HCT116 (cell line): ENCODE measurements at regions not wholly inside any gene's neighbourhood (a gene's known extent, or its start where the extent isn't known, plus 50 kb on each side); places are given as distances from the start of the nearest gene placed in this dataset.

Experiments used
- ATAC-seq: fragments of 200-7000 bp; cut with Tn5 transposase; 2 replicates; pipeline ENCODE4 v1.9.1; 2020; ENCODE audit warnings: mild to moderate bottlenecking, moderate library complexity
- BruUV-seq: library from RNA; stranded (reverse); fragments of 400-500 nt; replicated peaks from 2 replicates; lab custom pipeline; 2021; lab: Mats Ljungman, UMichigan
- CTCF ChIA-PET: fragments of 300-600 bp; sonication (Branson Sonifier 250); formaldehyde crosslinking; loops from one replicate; lab custom pipeline; 2021; ENCODE audit warnings: antibody characterized with exemption; lab: Charles Lee
- POLR2A ChIA-PET: fragments of 300-600, 350-600 bp; sonication (Branson Sonifier 250); formaldehyde crosslinking; loops from one replicate; lab custom pipeline; 2021; ENCODE audit warnings: antibody characterized with exemption; lab: Charles Lee
- RAD21 ChIA-PET, 2 experiments: fragments of 300-600 bp; sonication (Branson Sonifier 250); formaldehyde crosslinking; loops; one replicate each; lab custom pipeline; 2023; ENCODE audit warnings: low total read pairs in 2 of 2; ENCODE audit not compliant: uncharacterized antibody in 2 of 2, unreplicated experiment in 2 of 2, low non-redundant PET in 1 of 2; lab: Charles Lee
- DNase-seq: peaks from one replicate; pipeline ENCODE4 v3.0.0-alpha.2; 2010; ENCODE audit warnings: low read depth, low spot score
- H2AFZ ChIP-seq: fragments of 200-600 bp; shearing (Covaris generic), sonication (generic); 2 replicates; pipeline ENCODE4 v1.6.1; 2017; ENCODE audit warnings: low read depth, mixed run types, mixed read lengths, antibody characterized with exemption, low read length; ENCODE audit not compliant: poor library complexity, severe bottlenecking
- H3K27ac ChIP-seq: 2 replicates; pipeline ENCODE4 v1.5.1; 2012; ENCODE audit warnings: low read depth, low read length
- H3K27me3 ChIP-seq: fragments of 200-600 bp; sonication (generic); 2 replicates; pipeline ENCODE4 v1.6.1; 2016; ENCODE audit warnings: mixed run types, low read length, mixed read lengths; ENCODE audit not compliant: insufficient read depth
- H3K36me3 ChIP-seq, 2 experiments: fragments of 200-500 bp in 1 of 2; fragments of 200-600 bp in 1 of 2; sonication (Bioruptor generic) in 1 of 2; sonication (generic) in 1 of 2; 2 replicates each; pipeline versions ENCODE4 v1.5.1 to v1.6.1; 2014 to 2016; ENCODE audit warnings: low read length in 2 of 2, inconsistent platforms in 1 of 2, mixed read lengths in 1 of 2, mixed run types in 1 of 2; ENCODE audit not compliant: insufficient read depth in 2 of 2, control insufficient read depth in 1 of 2
- H3K4me1 ChIP-seq, 2 experiments: fragments of 200-600 bp in 1 of 2; sonication (generic) in 1 of 2; 2 replicates each; pipeline versions ENCODE4 v1.5.1 to v1.6.1; 2012 to 2017; ENCODE audit warnings: low read length in 2 of 2, inconsistent platforms in 1 of 2, mild to moderate bottlenecking in 1 of 2, mixed read lengths in 1 of 2, mixed run types in 1 of 2, moderate library complexity in 1 of 2; ENCODE audit not compliant: insufficient read depth in 2 of 2, control insufficient read depth in 1 of 2
- H3K4me2 ChIP-seq: fragments of 200-600 bp; sonication (generic); 2 replicates; pipeline ENCODE4 v1.6.1; 2017; ENCODE audit warnings: mixed run types, low read length, mixed read lengths
- H3K4me3 ChIP-seq, 2 experiments: fragments of 200-600 bp in 1 of 2; sonication (generic) in 1 of 2; replicated peaks in 1 of 2; 2 replicates each; pipeline ENCODE4 v1.5.1; 2011 to 2016; ENCODE audit warnings: low read length in 2 of 2, control low read depth in 1 of 2, low read depth in 1 of 2, mild to moderate bottlenecking in 1 of 2, mixed read lengths in 1 of 2, mixed run types in 1 of 2
- H3K79me2 ChIP-seq: fragments of 200-600 bp; sonication (generic); 2 replicates; pipeline ENCODE4 v1.6.1; 2017; ENCODE audit warnings: mild to moderate bottlenecking, mixed run types, low read length, moderate library complexity, mixed read lengths; ENCODE audit not compliant: insufficient read depth
- H3K9ac ChIP-seq: fragments of 200-600 bp; sonication (generic); 2 replicates; pipeline ENCODE4 v1.6.1; 2016; ENCODE audit warnings: low read length, mixed read lengths
- H3K9me2 ChIP-seq: fragments of 200-600 bp; sonication (generic), shearing (Covaris generic); 2 replicates; pipeline ENCODE4 v1.6.1; 2017; ENCODE audit warnings: mixed run types, mild to moderate bottlenecking, moderate library complexity; ENCODE audit not compliant: insufficient read depth
- H3K9me3 ChIP-seq, 2 experiments: fragments of 200-500 bp in 1 of 2; fragments of 200-600 bp in 1 of 2; sonication (Bioruptor generic) in 1 of 2; sonication (generic) in 1 of 2; 2 replicates each; pipeline ENCODE4 v1.6.1; 2014 to 2017; ENCODE audit warnings: low read length in 2 of 2, mixed read lengths in 2 of 2, inconsistent platforms in 1 of 2, low read depth in 1 of 2, mild to moderate bottlenecking in 1 of 2, mixed run types in 1 of 2, moderate library complexity in 1 of 2; ENCODE audit not compliant: control insufficient read depth in 1 of 2, insufficient read depth in 1 of 2
- H4K20me1 ChIP-seq: fragments of 200-600 bp; sonication (generic), shearing (Covaris generic); 2 replicates; pipeline ENCODE4 v1.6.1; 2017; ENCODE audit warnings: mixed run types, mild to moderate bottlenecking, moderate library complexity; ENCODE audit not compliant: insufficient read depth
- CBX3 ChIP-seq: IDR thresholded peaks from 2 replicates; pipeline ENCODE4 v1.6.1; 2012; ENCODE audit warnings: low read depth
- EGR1 ChIP-seq: IDR thresholded peaks from 2 replicates; pipeline ENCODE4 v1.6.1; 2012; ENCODE audit warnings: low read depth
- ELF1 ChIP-seq: IDR thresholded peaks from 2 replicates; pipeline ENCODE4 v1.6.1; 2012; ENCODE audit warnings: low read depth, borderline replicate concordance
- EZH2 ChIP-seq: fragments of 200-600 bp; sonication (generic); IDR thresholded peaks from 2 replicates; pipeline ENCODE4 v1.6.1; 2017; ENCODE audit warnings: antibody characterized with exemption, mixed run types
- EZH2phosphoT487 ChIP-seq: fragments of 200-600 bp; IDR thresholded peaks from 2 replicates; pipeline ENCODE4 v1.6.1; 2018; ENCODE audit warnings: antibody characterized with exemption, borderline replicate concordance
- FOSL1 ChIP-seq: IDR thresholded peaks from 2 replicates; pipeline ENCODE4 v1.6.1; 2012; ENCODE audit warnings: low read depth
- JUND ChIP-seq: IDR thresholded peaks from 2 replicates; pipeline ENCODE4 v1.6.1; 2012
- POLR2A ChIP-seq: IDR thresholded peaks from 2 replicates; pipeline ENCODE4 v1.7.0; 2011; ENCODE audit warnings: borderline replicate concordance; ENCODE audit not compliant: insufficient read depth, insufficient read length; ENCODE audit errors: extremely low read depth
- POLR2AphosphoS5 ChIP-seq: IDR thresholded peaks from 2 replicates; pipeline ENCODE4 v1.6.1; 2011; ENCODE audit warnings: mild to moderate bottlenecking, low read depth, low read length, moderate library complexity
- RAD21 ChIP-seq: IDR thresholded peaks from 2 replicates; pipeline ENCODE4 v1.6.1; 2012; ENCODE audit warnings: low read depth, mild to moderate bottlenecking
- SIN3A ChIP-seq: IDR thresholded peaks from 2 replicates; pipeline ENCODE4 v1.6.1; 2012; ENCODE audit warnings: low read depth
- SP1 ChIP-seq: IDR thresholded peaks from 2 replicates; pipeline ENCODE4 v1.6.1; 2012; ENCODE audit warnings: low read depth
- SRF ChIP-seq: IDR thresholded peaks from 2 replicates; pipeline ENCODE4 v1.6.1; 2012; ENCODE audit warnings: low read depth
- TCF7L2 ChIP-seq: IDR thresholded peaks from 2 replicates; pipeline ENCODE4 v1.7.0; 2011; ENCODE audit warnings: borderline replicate concordance, inconsistent platforms; ENCODE audit not compliant: insufficient read depth, insufficient read length; ENCODE audit errors: extremely low read depth
- YY1 ChIP-seq: IDR thresholded peaks from 2 replicates; pipeline ENCODE4 v1.6.1; 2011; ENCODE audit warnings: low read length, low read depth, moderate library complexity, mild to moderate bottlenecking; ENCODE audit not compliant: insufficient replicate concordance; ENCODE audit errors: extremely low read depth
- ZFX ChIP-seq: fragments of 450-650 bp; IDR thresholded peaks from 2 replicates; pipeline ENCODE4 v1.6.1; 2017
- ZNF274 ChIP-seq: fragments of 200-500 bp; sonication (Bioruptor generic); IDR thresholded peaks from 2 replicates; pipeline ENCODE4 v1.6.1; 2014; ENCODE audit warnings: mild to moderate bottlenecking, low read depth, low read length, inconsistent platforms
- intact Hi-C: fragments of 100-400 bp; cut with micrococcal nuclease; formaldehyde crosslinking; loops from 2 replicates; pipeline ENCODE4 v1.10.0; 2022
- TF ChIP-seq, protein P1 (sequence below): IDR thresholded peaks from 2 replicates; pipeline ENCODE4 v1.6.1; 2011; ENCODE audit warnings: mild to moderate bottlenecking, low read length, moderate library complexity; ENCODE audit not compliant: insufficient replicate concordance; ENCODE audit errors: extremely low read depth
- TF ChIP-seq, protein P2 (sequence below): IDR thresholded peaks from 2 replicates; pipeline ENCODE4 v1.6.1; 2012; ENCODE audit warnings: low read depth
- TF ChIP-seq, protein P3 (sequence below), 3 experiments: fragments of 200-600 bp in 1 of 3; sonication (generic) in 1 of 3; IDR thresholded peaks in 2 of 3; conservative IDR thresholded peaks in 1 of 3; 2 replicates each; pipeline ENCODE4 v1.5.1; 2012 to 2017; ENCODE audit warnings: low read depth in 2 of 3, low read length in 2 of 3, antibody characterized with exemption in 1 of 3, borderline replicate concordance in 1 of 3, control low read depth in 1 of 3, mild to moderate bottlenecking in 1 of 3, mixed read lengths in 1 of 3, mixed run types in 1 of 3, moderate library complexity in 1 of 3; ENCODE audit not compliant: insufficient read depth in 1 of 3

DNA sequence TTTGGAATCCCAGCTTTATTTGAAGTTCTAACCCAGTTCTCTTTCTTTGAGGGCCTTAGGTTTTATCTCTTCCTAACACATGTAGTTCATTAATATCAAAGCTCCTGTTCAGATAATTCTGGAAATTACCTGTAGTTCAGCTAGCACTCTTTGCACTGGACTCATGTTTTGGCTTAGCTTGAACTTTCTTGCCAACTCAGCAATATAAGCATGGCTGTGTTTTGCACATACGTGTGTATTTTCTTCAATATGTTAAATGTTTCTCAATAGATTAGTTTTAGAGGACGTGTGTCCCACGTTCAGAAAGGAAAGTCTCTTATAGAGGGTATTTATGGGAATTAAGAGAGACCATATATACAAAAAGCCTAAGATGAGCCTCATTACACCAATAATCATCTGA, 271.8 kb upstream of the USP25 start:
- H3K4me2 ChIP-seq = no peak overlapping the region
- TF ChIP-seq TCF7L2 (no peak), EZH2 (no peak), POLR2AphosphoS5 (no peak), ELF1 (no peak), ZNF274 (no peak), POLR2A (no peak), ZFX (no peak), SRF (no peak), CBX3 (no peak), SIN3A (no peak), FOSL1 (no peak), EGR1 (no peak), RAD21 (no peak), EZH2phosphoT487 (no peak), YY1 (no peak), SP1 (no peak), JUND (no peak)
- TF ChIP-seq, protein P1, sequence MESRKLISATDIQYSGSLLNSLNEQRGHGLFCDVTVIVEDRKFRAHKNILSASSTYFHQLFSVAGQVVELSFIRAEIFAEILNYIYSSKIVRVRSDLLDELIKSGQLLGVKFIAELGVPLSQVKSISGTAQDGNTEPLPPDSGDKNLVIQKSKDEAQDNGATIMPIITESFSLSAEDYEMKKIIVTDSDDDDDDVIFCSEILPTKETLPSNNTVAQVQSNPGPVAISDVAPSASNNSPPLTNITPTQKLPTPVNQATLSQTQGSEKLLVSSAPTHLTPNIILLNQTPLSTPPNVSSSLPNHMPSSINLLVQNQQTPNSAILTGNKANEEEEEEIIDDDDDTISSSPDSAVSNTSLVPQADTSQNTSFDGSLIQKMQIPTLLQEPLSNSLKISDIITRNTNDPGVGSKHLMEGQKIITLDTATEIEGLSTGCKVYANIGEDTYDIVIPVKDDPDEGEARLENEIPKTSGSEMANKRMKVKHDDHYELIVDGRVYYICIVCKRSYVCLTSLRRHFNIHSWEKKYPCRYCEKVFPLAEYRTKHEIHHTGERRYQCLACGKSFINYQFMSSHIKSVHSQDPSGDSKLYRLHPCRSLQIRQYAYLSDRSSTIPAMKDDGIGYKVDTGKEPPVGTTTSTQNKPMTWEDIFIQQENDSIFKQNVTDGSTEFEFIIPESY = no peak
- TF ChIP-seq, protein P2, sequence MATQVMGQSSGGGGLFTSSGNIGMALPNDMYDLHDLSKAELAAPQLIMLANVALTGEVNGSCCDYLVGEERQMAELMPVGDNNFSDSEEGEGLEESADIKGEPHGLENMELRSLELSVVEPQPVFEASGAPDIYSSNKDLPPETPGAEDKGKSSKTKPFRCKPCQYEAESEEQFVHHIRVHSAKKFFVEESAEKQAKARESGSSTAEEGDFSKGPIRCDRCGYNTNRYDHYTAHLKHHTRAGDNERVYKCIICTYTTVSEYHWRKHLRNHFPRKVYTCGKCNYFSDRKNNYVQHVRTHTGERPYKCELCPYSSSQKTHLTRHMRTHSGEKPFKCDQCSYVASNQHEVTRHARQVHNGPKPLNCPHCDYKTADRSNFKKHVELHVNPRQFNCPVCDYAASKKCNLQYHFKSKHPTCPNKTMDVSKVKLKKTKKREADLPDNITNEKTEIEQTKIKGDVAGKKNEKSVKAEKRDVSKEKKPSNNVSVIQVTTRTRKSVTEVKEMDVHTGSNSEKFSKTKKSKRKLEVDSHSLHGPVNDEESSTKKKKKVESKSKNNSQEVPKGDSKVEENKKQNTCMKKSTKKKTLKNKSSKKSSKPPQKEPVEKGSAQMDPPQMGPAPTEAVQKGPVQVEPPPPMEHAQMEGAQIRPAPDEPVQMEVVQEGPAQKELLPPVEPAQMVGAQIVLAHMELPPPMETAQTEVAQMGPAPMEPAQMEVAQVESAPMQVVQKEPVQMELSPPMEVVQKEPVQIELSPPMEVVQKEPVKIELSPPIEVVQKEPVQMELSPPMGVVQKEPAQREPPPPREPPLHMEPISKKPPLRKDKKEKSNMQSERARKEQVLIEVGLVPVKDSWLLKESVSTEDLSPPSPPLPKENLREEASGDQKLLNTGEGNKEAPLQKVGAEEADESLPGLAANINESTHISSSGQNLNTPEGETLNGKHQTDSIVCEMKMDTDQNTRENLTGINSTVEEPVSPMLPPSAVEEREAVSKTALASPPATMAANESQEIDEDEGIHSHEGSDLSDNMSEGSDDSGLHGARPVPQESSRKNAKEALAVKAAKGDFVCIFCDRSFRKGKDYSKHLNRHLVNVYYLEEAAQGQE = no peak
- TF ChIP-seq, protein P3, sequence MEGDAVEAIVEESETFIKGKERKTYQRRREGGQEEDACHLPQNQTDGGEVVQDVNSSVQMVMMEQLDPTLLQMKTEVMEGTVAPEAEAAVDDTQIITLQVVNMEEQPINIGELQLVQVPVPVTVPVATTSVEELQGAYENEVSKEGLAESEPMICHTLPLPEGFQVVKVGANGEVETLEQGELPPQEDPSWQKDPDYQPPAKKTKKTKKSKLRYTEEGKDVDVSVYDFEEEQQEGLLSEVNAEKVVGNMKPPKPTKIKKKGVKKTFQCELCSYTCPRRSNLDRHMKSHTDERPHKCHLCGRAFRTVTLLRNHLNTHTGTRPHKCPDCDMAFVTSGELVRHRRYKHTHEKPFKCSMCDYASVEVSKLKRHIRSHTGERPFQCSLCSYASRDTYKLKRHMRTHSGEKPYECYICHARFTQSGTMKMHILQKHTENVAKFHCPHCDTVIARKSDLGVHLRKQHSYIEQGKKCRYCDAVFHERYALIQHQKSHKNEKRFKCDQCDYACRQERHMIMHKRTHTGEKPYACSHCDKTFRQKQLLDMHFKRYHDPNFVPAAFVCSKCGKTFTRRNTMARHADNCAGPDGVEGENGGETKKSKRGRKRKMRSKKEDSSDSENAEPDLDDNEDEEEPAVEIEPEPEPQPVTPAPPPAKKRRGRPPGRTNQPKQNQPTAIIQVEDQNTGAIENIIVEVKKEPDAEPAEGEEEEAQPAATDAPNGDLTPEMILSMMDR (IDR thresholded peaks at IDR 0.05 in 2 of 3, conservative IDR thresholded peaks at IDR 0.05 in 1 of 3; ENCODE audit: borderline replicate concordance in 1 of 3, insufficient read depth in 1 of 3, low read depth in 2 of 3, low read length in 2 of 3) = no peak
- TF ChIP-seq, all 23 proteins: peak for 0
- H2AFZ ChIP-seq = no peak overlapping the region
- H3K4me1 ChIP-seq = no peaks in the 10 kb centered on the region
- no peaks in the 10 kb centered on the region for H3K79me2 ChIP-seq
- H3K27me3 ChIP-seq = no peaks in the 10 kb centered on the region
- RAD21 ChIA-PET = no interaction called here
- no peaks in the 10 kb centered on the region for H3K36me3 ChIP-seq
- H3K27ac ChIP-seq = no peak overlapping the region
- H3K9me3 ChIP-seq = no peaks in the 10 kb centered on the region
- DNase-seq (no peak), ATAC-seq (no peak)
- no peak overlapping the region for H3K9ac ChIP-seq
- H3K4me3 ChIP-seq = no peak overlapping the region
- POLR2A ChIA-PET = no interaction called here
- no peaks in the 10 kb centered on the region for H4K20me1 ChIP-seq
- intact Hi-C loops = no loop called here
- BruUV-seq = no TSS peak
- CTCF ChIA-PET = no interaction called here
- no peaks in the 10 kb centered on the region; the same call in 1 of the 2 replicates for H3K9me2 ChIP-seq
